ENCODE measurements at regions not wholly inside any gene's neighbourhood (a gene's known extent, or its start where the extent isn't known, plus 50 kb on each side); places are given as distances from the start of the nearest gene placed in this dataset.
"Not testable (repeated sequence)": the region's sequence is repeated elsewhere in the genome, so short reads cannot be mapped to it uniquely, and the experiment has no call there.

GRCh38 chr3:94482686-94483085 lies 419.8 kb downstream of the NSUN3 start:
- H3K27me3 Mint-ChIP-seq (ENCODE audit: insufficient read depth): no peaks in the 10 kb centered on the region; the same call in 1 of the 2 replicates
- H3K9me3 Mint-ChIP-seq: no peaks in the 10 kb centered on the region; the same call in 1 of the 2 replicates
- H3K4me3 Mint-ChIP-seq: no peak overlapping the region
- DNase-seq: no peak
- H3K4me1 Mint-ChIP-seq (ENCODE audit: low read depth): no peaks in the 10 kb centered on the region
- H3K27ac Mint-ChIP-seq: no peak overlapping the region
- no peak for TF ChIP-seq CTCF (IDR thresholded peaks at IDR 0.05)
- H3K36me3 Mint-ChIP-seq (ENCODE audit: low read depth): no peaks in the 10 kb centered on the region

- H3K27ac Mint-ChIP-seq: no peak overlapping the region
- no peak for DNase-seq
- no peaks in the 10 kb centered on the region; the same call in 1 of the 2 replicates for H3K27me3 Mint-ChIP-seq (ENCODE audit: insufficient read depth)
- no peaks in the 10 kb centered on the region; the same call in 1 of the 2 replicates for H3K9me3 Mint-ChIP-seq
- no peaks in the 10 kb centered on the region for H3K4me1 Mint-ChIP-seq (ENCODE audit: low read depth)
- no peak for TF ChIP-seq CTCF (IDR thresholded peaks at IDR 0.05)
- no peaks in the 10 kb centered on the region for H3K36me3 Mint-ChIP-seq (ENCODE audit: low read depth)
- no peak overlapping the region for H3K4me3 Mint-ChIP-seq
These were observed 420.5 kb downstream of the NSUN3 start for GRCh38 chr3:94483403-94483802.

GRCh38 chr3:94494992-94495391 lies 432.1 kb downstream of the NSUN3 start:
- Mint-ChIP-seq H3K4me1 (ENCODE audit: low read depth) (no peaks in the 10 kb centered on the region), H3K36me3 (ENCODE audit: low read depth) (no peaks in the 10 kb centered on the region), H3K27ac (no peak overlapping the region), H3K27me3 (ENCODE audit: insufficient read depth) (no peaks in the 10 kb centered on the region; the same call in 1 of the 2 replicates), H3K4me3 (no peak overlapping the region), H3K9me3 (peaks cover 5% of the 10 kb centered on the region)
- TF ChIP-seq CTCF (IDR thresholded peaks at IDR 0.05): no peak
- DNase-seq: no peak

- no peaks in the 10 kb centered on the region for H3K27me3 Mint-ChIP-seq (ENCODE audit: insufficient read depth)
- H3K4me1 Mint-ChIP-seq (ENCODE audit: low read depth): no peaks in the 10 kb centered on the region
- no peaks in the 10 kb centered on the region for H3K36me3 Mint-ChIP-seq (ENCODE audit: low read depth)
- no peak for DNase-seq
- no peak overlapping the region for H3K4me3 Mint-ChIP-seq
- no peak overlapping the region for H3K27ac Mint-ChIP-seq
- H3K9me3 Mint-ChIP-seq: peaks cover 5% of the 10 kb centered on the region
- no peak for TF ChIP-seq CTCF (IDR thresholded peaks at IDR 0.05)
These were observed 437.3 kb downstream of the NSUN3 start for GRCh38 chr3:94500146-94500545.

GRCh38 chr3:94507354-94507753 lies 444.5 kb downstream of the NSUN3 start:
- not testable (repeated sequence) for H3K36me3 Mint-ChIP-seq (ENCODE audit: low read depth); H3K27ac Mint-ChIP-seq

GRCh38 chr3:94512876-94513275 lies 450.0 kb downstream of the NSUN3 start:
- H3K27ac Mint-ChIP-seq: no peak overlapping the region
- no peaks in the 10 kb centered on the region for H3K36me3 Mint-ChIP-seq (ENCODE audit: low read depth)
- no peaks in the 10 kb centered on the region; the same call in 1 of the 2 replicates for H3K27me3 Mint-ChIP-seq (ENCODE audit: insufficient read depth)
- no peaks in the 10 kb centered on the region for H3K9me3 Mint-ChIP-seq
- H3K4me3 Mint-ChIP-seq: no peak overlapping the region
- H3K4me1 Mint-ChIP-seq (ENCODE audit: low read depth): no peaks in the 10 kb centered on the region
- TF ChIP-seq CTCF (IDR thresholded peaks at IDR 0.05): no peak
- DNase-seq: no peak

More at GRCh38 chr3:94507354-94507753, 444.5 kb downstream of the NSUN3 start:
- not testable (repeated sequence) for DNase-seq; H3K27me3 Mint-ChIP-seq (ENCODE audit: insufficient read depth); H3K4me3 Mint-ChIP-seq; H3K9me3 Mint-ChIP-seq; H3K4me1 Mint-ChIP-seq (ENCODE audit: low read depth)

Data from HFFc6 (cell line).